GM12878 (cell line): ENCODE measurements at regions not wholly inside any gene's neighbourhood (a gene's known extent, or its start where the extent isn't known, plus 50 kb on each side); places are given as distances from the start of the nearest gene placed in this dataset.

ENCODE experiments used
- ATAC-seq: fragments of 200-7000 bp; cut with Tn5 transposase; 3 replicates; pipeline ENCODE4 v1.9.1; 2020; ENCODE audit warnings: mild to moderate bottlenecking, moderate library complexity
- BruUV-seq: library from RNA; stranded (reverse); fragments of 400-500 nt; replicated peaks from 2 replicates; lab custom pipeline; 2021; lab: Mats Ljungman, UMichigan
- CTCF ChIA-PET: fragments of 300-600 bp; sonication (Branson Sonifier 250); formaldehyde crosslinking; extraction: SDS; loops from one replicate; lab custom pipeline; 2021; ENCODE audit warnings: inconsistent platforms; lab: Yijun Ruan, JAX
- POLR2A ChIA-PET: fragments of 350-600 bp; formaldehyde crosslinking; extraction: SDS; loops from one replicate; lab custom pipeline; 2021; ENCODE audit warnings: inconsistent platforms; lab: Charles Lee
- RAD21 ChIA-PET: fragments of 300-600 bp; sonication (Branson Sonifier 250); formaldehyde crosslinking; loops from one replicate; lab custom pipeline; 2023; ENCODE audit warnings: antibody characterized with exemption; ENCODE audit not compliant: unreplicated experiment; lab: Charles Lee
- SMC1A ChIA-PET: fragments of 300-600 bp; sonication (Branson Sonifier 250); formaldehyde crosslinking; loops from one replicate; lab custom pipeline; 2023; ENCODE audit not compliant: unreplicated experiment, uncharacterized antibody; lab: Charles Lee
- DNase-seq: peaks from one replicate; pipeline ENCODE4 v3.0.0-alpha.2; 2011; ENCODE audit warnings: low read depth, low spot score
- FAIRE-seq: peaks from 3 replicates; lab custom pipeline; 2011; peaks lifted over from hg19 to GRCh38; lab: Jason Lieb, UNC
- H2AFZ ChIP-seq: 2 replicates; pipeline ENCODE4 v1.6.0; 2011; ENCODE audit warnings: low read depth, low read length, control low read depth; ENCODE audit not compliant: control insufficient read depth
- H3K27ac ChIP-seq: 2 replicates; pipeline ENCODE4 v1.5.1; 2011; ENCODE audit warnings: control low read depth; ENCODE audit not compliant: control insufficient read depth, insufficient read depth
- H3K27me3 ChIP-seq, 2 experiments: replicated peaks in 1 of 2; 2 replicates each; pipeline versions ENCODE4 v1.6.0 to v1.6.1; 2011; ENCODE audit warnings: low read length in 1 of 2; ENCODE audit not compliant: control insufficient read depth in 2 of 2, insufficient read depth in 2 of 2
- H3K36me3 ChIP-seq, 2 experiments: 2 replicates each; pipeline ENCODE4 v1.5.1; 2011; ENCODE audit warnings: low read length in 1 of 2; ENCODE audit not compliant: control insufficient read depth in 2 of 2, insufficient read depth in 2 of 2
- H3K4me1 ChIP-seq: 2 replicates; pipeline ENCODE4 v1.6.1; 2011; ENCODE audit warnings: mild to moderate bottlenecking, low read length, moderate library complexity, mixed read lengths; ENCODE audit not compliant: control insufficient read depth, insufficient read depth
- H3K4me2 ChIP-seq: 2 replicates; pipeline ENCODE4 v1.6.0; 2011; ENCODE audit warnings: control low read depth; ENCODE audit not compliant: control insufficient read depth, insufficient read depth
- H3K4me3 ChIP-seq: fragments of 200-600 bp; sonication (generic); 2 replicates; pipeline ENCODE4 v1.5.1; 2016
- H3K79me2 ChIP-seq: 2 replicates; pipeline ENCODE4 v1.6.0; 2011; ENCODE audit warnings: low read length; ENCODE audit not compliant: control insufficient read depth, insufficient read depth
- H3K9ac ChIP-seq: 2 replicates; pipeline ENCODE4 v1.8.0; 2011; ENCODE audit warnings: low read length, control low read depth, mixed read lengths; ENCODE audit not compliant: control insufficient read depth, insufficient read depth
- H3K9me3 ChIP-seq: replicated peaks from 3 replicates; pipeline ENCODE4 v1.5.1; 2011; ENCODE audit warnings: mild to moderate bottlenecking, low read length; ENCODE audit not compliant: control insufficient read depth, insufficient read depth
- H4K20me1 ChIP-seq: 2 replicates; pipeline ENCODE4 v1.6.0; 2011; ENCODE audit not compliant: control insufficient read depth, insufficient read depth
- BCL11A ChIP-seq: IDR thresholded peaks from 2 replicates; pipeline ENCODE4 v1.6.1; 2011; ENCODE audit warnings: low read depth, low read length
- CBX3 ChIP-seq: fragments of 200-600 bp; sonication (generic); IDR thresholded peaks from 2 replicates; pipeline ENCODE4 v1.6.1; 2016; ENCODE audit warnings: low read depth, borderline replicate concordance
- IRF3 ChIP-seq: fragments of 450-650 bp; IDR thresholded peaks from 2 replicates; pipeline ENCODE4 v1.6.1; 2014; ENCODE audit warnings: mild to moderate bottlenecking
- MTA3 ChIP-seq: IDR thresholded peaks from 2 replicates; pipeline ENCODE4 v1.6.1; 2012; ENCODE audit warnings: low read length, inconsistent platforms, borderline replicate concordance
- NFYB ChIP-seq: IDR thresholded peaks from 2 replicates; pipeline ENCODE4 v1.6.1; 2011; ENCODE audit warnings: low read depth, mild to moderate bottlenecking, low read length, improper control_type of control experiment, moderate library complexity; ENCODE audit not compliant: insufficient read depth
- PAX8 ChIP-seq: fragments of 450-650 bp; IDR thresholded peaks from 2 replicates; pipeline ENCODE4 v1.6.1; 2017; ENCODE audit warnings: mild to moderate bottlenecking, moderate library complexity
- TCF3 ChIP-seq: IDR thresholded peaks from 2 replicates; pipeline ENCODE4 v1.6.1; 2012; ENCODE audit warnings: low read depth, mild to moderate bottlenecking, low read length, borderline replicate concordance; ENCODE audit not compliant: insufficient read depth
- ZNF217 ChIP-seq: fragments of 450-650 bp; IDR thresholded peaks from 2 replicates; pipeline ENCODE4 v1.6.1; 2017; ENCODE audit warnings: antibody characterized with exemption, mild to moderate bottlenecking
- WGBS: methylation state at CpG from one replicate; pipeline ENCODE4 v1.1.6; 2016; ENCODE audit warnings: low lambda C conversion rate; ENCODE audit not compliant: insufficient replicate concordance, insufficient coverage; ENCODE audit errors: missing lambda C conversion rate; 5-methylcytosine and 5-hydroxymethylcytosine counted together
- in situ Hi-C: fragments of 300-500 bp; cut with MboI; formaldehyde crosslinking; loops from 9 replicates; pipeline ENCODE4 v1.14.3; 2018; ENCODE audit warnings: mixed read lengths
- intact Hi-C: fragments of 100-400 bp; cut with micrococcal nuclease; formaldehyde crosslinking; loops from one replicate; pipeline ENCODE4 v1.14.2; 2022; ENCODE audit not compliant: unreplicated experiment

DNA sequence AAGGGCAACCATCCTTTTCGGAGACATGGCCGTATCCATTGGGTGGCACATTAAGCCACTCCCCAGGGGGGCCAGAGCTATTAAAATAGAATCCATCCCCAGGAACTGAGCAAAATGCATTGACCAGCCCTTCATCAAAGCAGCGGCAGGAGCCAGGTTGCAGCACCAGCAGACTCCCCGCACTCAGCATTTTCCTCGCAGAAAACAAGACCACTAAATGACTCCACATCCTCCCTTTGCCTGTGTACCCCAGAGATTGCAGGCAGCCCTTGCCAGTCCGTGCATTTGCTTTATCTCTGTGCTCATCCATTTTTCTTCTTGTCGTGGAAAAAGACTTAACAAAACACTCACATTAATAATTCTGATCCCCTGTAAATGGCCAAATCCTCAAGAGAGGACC is 144.4 kb upstream of the LARGE1 start:
- 37% methylated on average over 7 of the region's 7 CpGs for WGBS
- no TSS peak for BruUV-seq

GRCh38 chr22:34067031-34067430 is 146.8 kb upstream of the LARGE1 start:
- ChIA-PET SMC1A (no interaction called here), CTCF (no interaction called here), RAD21 (no interaction called here)
- Histone ChIP-seq H3K79me2 (no peaks in the 10 kb centered on the region), H4K20me1 (no peaks in the 10 kb centered on the region), H3K9ac (no peak overlapping the region), H3K36me3 (no peaks in the 10 kb centered on the region), H2AFZ (no peak overlapping the region), H3K4me1 (no peaks in the 10 kb centered on the region), H3K27me3 (no peaks in the 10 kb centered on the region), H3K4me3 (no peak overlapping the region), H3K4me2 (no peak overlapping the region), H3K27ac (no peak overlapping the region)
- ATAC-seq, result no peak
- BruUV-seq, result no TSS peak
- no peak for DNase-seq
- no peak for FAIRE-seq
- in situ Hi-C loops, result no loop called here
- TF ChIP-seq ZNF217 (no peak), TCF3 (no peak), MTA3 (no peak)
- TF ChIP-seq, all 136 proteins: peak for 0
- intact Hi-C loops, result no loop called here
- POLR2A ChIA-PET, result no interaction called here
- 12% methylated on average over 7 of the region's 7 CpGs for WGBS
- no peaks in the 10 kb centered on the region for H3K9me3 ChIP-seq

More for the DNA sequence above, 144.4 kb upstream of the LARGE1 start:
- Histone ChIP-seq H3K79me2 (no peaks in the 10 kb centered on the region), H3K4me1 (no peaks in the 10 kb centered on the region), H3K4me3 (no peak overlapping the region), H2AFZ (no peak overlapping the region), H3K36me3 (no peaks in the 10 kb centered on the region), H3K9me3 (no peaks in the 10 kb centered on the region; the same call in 2 of the 3 replicates), H4K20me1 (no peaks in the 10 kb centered on the region), H3K27ac (no peak overlapping the region), H3K9ac (no peak overlapping the region), H3K27me3 (no peaks in the 10 kb centered on the region), H3K4me2 (no peak overlapping the region)
- TF ChIP-seq PAX8 (no peak), CBX3 (no peak), NFYB (no peak), BCL11A (no peak), IRF3 (no peak)
- ChIA-PET CTCF (no interaction called here), POLR2A (no interaction called here), SMC1A (no interaction called here), RAD21 (no interaction called here)
- DNase-seq (no peak), FAIRE-seq (no peak), ATAC-seq (no peak)
- intact Hi-C loops (no loop called here), in situ Hi-C loops (no loop called here)
